ENCODE measurements at regions not wholly inside any gene's neighbourhood (a gene's known extent, or its start where the extent isn't known, plus 50 kb on each side); places are given as distances from the start of the nearest gene placed in this dataset.

GRCh38 chr4:114200026-114200425 lies 220.6 kb upstream of the ARSJ start (continued):
- TF ChIP-seq ZNF512 (CRISPR knock-in tag; IDR thresholded peaks at IDR 0.05; ENCODE audit: borderline replicate concordance), result no peak
- TF ChIP-seq TCF7 (CRISPR knock-in tag; IDR thresholded peaks at IDR 0.05; ENCODE audit: low read depth), result no peak

GRCh38 chr4:114205261-114205660 lies 225.8 kb upstream of the ARSJ start:
- TF ChIP-seq OVOL2 (CRISPR knock-in tag; IDR thresholded peaks at IDR 0.05; ENCODE audit: borderline replicate concordance), result no peak
- TF ChIP-seq SMAD3 (CRISPR knock-in tag; IDR thresholded peaks at IDR 0.05; ENCODE audit: borderline replicate concordance), result no peak
- no peak for TF ChIP-seq ZNF263 (CRISPR knock-in tag; IDR thresholded peaks at IDR 0.05; ENCODE audit: low read depth)
- no peak for TF ChIP-seq STAT6 (CRISPR knock-in tag; conservative IDR thresholded peaks at IDR 0.05; ENCODE audit: low read depth)
- no peak for TF ChIP-seq GTF2I (CRISPR knock-in tag; conservative IDR thresholded peaks at IDR 0.05)
- TF ChIP-seq HMGXB4 (CRISPR knock-in tag; IDR thresholded peaks at IDR 0.05), result no peak
- no peak for TF ChIP-seq SP1 (CRISPR knock-in tag; conservative IDR thresholded peaks at IDR 0.05)
- no peak for TF ChIP-seq ZNF416 (CRISPR knock-in tag; IDR thresholded peaks at IDR 0.05)
- no peak for TF ChIP-seq CDX4 (CRISPR knock-in tag; IDR thresholded peaks at IDR 0.05; ENCODE audit: borderline replicate concordance)
- TF ChIP-seq ZNF425 (CRISPR knock-in tag; conservative IDR thresholded peaks at IDR 0.05), result no peak
- no peak for TF ChIP-seq KAT7 (CRISPR knock-in tag; IDR thresholded peaks at IDR 0.05; ENCODE audit: borderline replicate concordance)
- no peak for TF ChIP-seq IRF1 (CRISPR knock-in tag; IDR thresholded peaks at IDR 0.05)
- no peak for TF ChIP-seq RELA (CRISPR knock-in tag; IDR thresholded peaks at IDR 0.05; ENCODE audit: borderline replicate concordance)
- H3K27ac Mint-ChIP-seq, result no peak overlapping the region
- CTCF ChIA-PET, result no interaction called here
- H3K9me3 Mint-ChIP-seq, result no peaks in the 10 kb centered on the region
- no peak overlapping the region for H3K4me3 Mint-ChIP-seq
- H3K36me3 Mint-ChIP-seq, result no peaks in the 10 kb centered on the region
- POLR2A ChIA-PET, result no interaction called here
- no peaks in the 10 kb centered on the region for H3K27me3 Mint-ChIP-seq (ENCODE audit: low read depth)
- ATAC-seq (no peak), DNase-seq (ENCODE audit: low spot score) (no peak)
- H3K4me1 Mint-ChIP-seq, result peaks cover 5% of the 10 kb centered on the region

All from WTC11 (cell line).